ENCODE measurements at regions not wholly inside any gene's neighbourhood (a gene's known extent, or its start where the extent isn't known, plus 50 kb on each side); places are given as distances from the start of the nearest gene placed in this dataset.

DNA sequence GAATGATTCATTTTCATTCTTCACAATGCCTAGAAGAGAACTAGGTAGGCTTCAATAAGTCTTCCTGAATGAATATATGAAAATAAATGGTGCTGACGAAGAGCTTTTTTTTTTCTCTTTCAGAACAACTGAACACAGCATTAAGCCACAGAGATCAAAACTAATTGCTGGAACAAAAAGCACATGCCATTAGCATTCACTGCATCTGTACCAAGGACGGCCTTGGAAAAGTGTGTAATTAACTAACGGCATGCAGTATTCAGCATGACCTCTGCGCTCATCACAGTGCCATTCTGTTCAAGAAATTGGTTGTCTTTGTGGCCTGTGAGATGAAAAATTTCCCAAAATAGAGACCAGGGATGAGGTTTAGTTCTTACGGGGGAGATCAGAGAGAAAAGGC lies 99.3 kb downstream of the NUDT12 start:
- no TSS peak for BruUV-seq (replicated peaks)
- Histone ChIP-seq H2AK9ac (replicated peaks; ENCODE audit: low read depth, low read length, poor library complexity) (no peak overlapping the region), H4K91ac (ENCODE audit: insufficient read depth, low read depth, low read length) (no peak overlapping the region), H2AK5ac (ENCODE audit: low read depth, low read length) (no peak overlapping the region), H4K8ac (ENCODE audit: low read depth in 2 of 2, low read length in 2 of 2) (no peak overlapping the region), H3K4me3 (ENCODE audit: insufficient read depth, low read depth, low read length) (no peak overlapping the region), H3K14ac (replicated peaks; ENCODE audit: low read depth, low read length) (no peak overlapping the region), H3K18ac (ENCODE audit: low read depth, low read length) (no peak overlapping the region), H3K56ac (ENCODE audit: extremely low read depth, insufficient read depth, low read length) (no peak overlapping the region), H3K23ac (ENCODE audit: low read depth, low read length) (no peak overlapping the region), H3K27me3 (ENCODE audit: control insufficient read depth, insufficient read depth, low read length) (no peaks in the 10 kb centered on the region), H3K4me2 (ENCODE audit: low read depth, low read length) (no peak overlapping the region), H4K5ac (ENCODE audit: low read depth, low read length) (no peak overlapping the region), H2AFZ (replicated peaks; ENCODE audit: low read length, poor library complexity) (no peak overlapping the region), H3K4ac (ENCODE audit: low read depth, low read length) (no peak overlapping the region), H3K9me1 (ENCODE audit: insufficient read depth, low read length) (peaks cover 8% of the 10 kb centered on the region; the same call in 1 of the 2 replicates), H2BK20ac (ENCODE audit: low read depth, low read length) (no peak overlapping the region), H3K79me1 (ENCODE audit: low read depth in 1 of 2, low read length in 2 of 2) (no peaks in the 10 kb centered on the region), H2BK5ac (ENCODE audit: low read depth, low read length, poor library complexity, severe bottlenecking) (no peak overlapping the region), H3K9me3 (ENCODE audit: control insufficient read depth, insufficient read depth, low read length) (no peaks in the 10 kb centered on the region), H4K20me1 (ENCODE audit: insufficient read depth, low read length) (no peaks in the 10 kb centered on the region), H3K27ac (ENCODE audit: insufficient read depth, low read length) (no peak overlapping the region), H3K9ac (ENCODE audit: low read depth, low read length) (no peak overlapping the region), H2BK120ac (ENCODE audit: low read depth, low read length) (no peak overlapping the region), H3K36me3 (ENCODE audit: control insufficient read depth, insufficient read depth, low read length) (no peaks in the 10 kb centered on the region), H3K4me1 (ENCODE audit: control insufficient read depth, insufficient read depth, low read length) (no peaks in the 10 kb centered on the region; the same call in 1 of the 2 replicates), H2BK15ac (ENCODE audit: low read depth, low read length) (no peak overlapping the region)
- DNase-seq (no peak), ATAC-seq (ENCODE audit: low read depth) (no peak)
- in situ Hi-C loops (cut with MboI; ENCODE audit: low sequenced_read_pairs) = no loop called here
- ChIA-PET CTCF (no interaction called here), POLR2A (ENCODE audit: unreplicated experiment) (interaction anchor here (0.6 kb wide), 1 partner anchor 157 kb away, joined by 3 read pairs; no protein-coding TSS in a partner anchor)
- dilution Hi-C loops (cut with HindIII; ENCODE audit: low sequenced_read_pairs, unreplicated experiment) = no loop called here
- intact Hi-C loops (cut with micrococcal nuclease) = no loop called here
- WGBS, 2 experiments (ENCODE audit: extremely low coverage in 2 of 2, insufficient read length in 1 of 2) = no CpG with 5 or more reads among the region's 5 CpGs
- no peak for TF ChIP-seq RCOR1 (IDR thresholded peaks at IDR 0.05; ENCODE audit: insufficient replicate concordance, low read length)
- no peak for TF ChIP-seq MAFK (IDR thresholded peaks at IDR 0.05; ENCODE audit: low read depth, low read length)
- no peak for TF ChIP-seq NFE2L2 (IDR thresholded peaks at IDR 0.05; ENCODE audit: low read depth, low read length)
- TF ChIP-seq, protein P1, sequence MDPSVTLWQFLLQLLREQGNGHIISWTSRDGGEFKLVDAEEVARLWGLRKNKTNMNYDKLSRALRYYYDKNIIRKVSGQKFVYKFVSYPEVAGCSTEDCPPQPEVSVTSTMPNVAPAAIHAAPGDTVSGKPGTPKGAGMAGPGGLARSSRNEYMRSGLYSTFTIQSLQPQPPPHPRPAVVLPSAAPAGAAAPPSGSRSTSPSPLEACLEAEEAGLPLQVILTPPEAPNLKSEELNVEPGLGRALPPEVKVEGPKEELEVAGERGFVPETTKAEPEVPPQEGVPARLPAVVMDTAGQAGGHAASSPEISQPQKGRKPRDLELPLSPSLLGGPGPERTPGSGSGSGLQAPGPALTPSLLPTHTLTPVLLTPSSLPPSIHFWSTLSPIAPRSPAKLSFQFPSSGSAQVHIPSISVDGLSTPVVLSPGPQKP (IDR thresholded peaks at IDR 0.05; ENCODE audit: borderline replicate concordance, low read depth, low read length) = no peak
- TF ChIP-seq CEBPB (IDR thresholded peaks at IDR 0.05; ENCODE audit: low read depth, low read length) = no peak
- TF ChIP-seq MAZ (IDR thresholded peaks at IDR 0.05; ENCODE audit: borderline replicate concordance, low read depth, low read length) = no peak
- TF ChIP-seq, protein P2, sequence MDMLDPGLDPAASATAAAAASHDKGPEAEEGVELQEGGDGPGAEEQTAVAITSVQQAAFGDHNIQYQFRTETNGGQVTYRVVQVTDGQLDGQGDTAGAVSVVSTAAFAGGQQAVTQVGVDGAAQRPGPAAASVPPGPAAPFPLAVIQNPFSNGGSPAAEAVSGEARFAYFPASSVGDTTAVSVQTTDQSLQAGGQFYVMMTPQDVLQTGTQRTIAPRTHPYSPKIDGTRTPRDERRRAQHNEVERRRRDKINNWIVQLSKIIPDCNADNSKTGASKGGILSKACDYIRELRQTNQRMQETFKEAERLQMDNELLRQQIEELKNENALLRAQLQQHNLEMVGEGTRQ (IDR thresholded peaks at IDR 0.05; ENCODE audit: low read depth, low read length) = no peak
- no peak for TF ChIP-seq CHD1 (IDR thresholded peaks at IDR 0.05; ENCODE audit: low read depth, low read length)
- no peak for TF ChIP-seq FOS (IDR thresholded peaks at IDR 0.05; ENCODE audit: low read depth, low read length)
- TF ChIP-seq BHLHE40 (IDR thresholded peaks at IDR 0.05; ENCODE audit: low read depth, low read length) = no peak
- no peak for TF ChIP-seq POLR2A (IDR thresholded peaks at IDR 0.05; ENCODE audit: low read depth, low read length)
- TF ChIP-seq RAD21 (IDR thresholded peaks at IDR 0.05; ENCODE audit: low read length) = no peak
- no peak for TF ChIP-seq RFX5 (IDR thresholded peaks at IDR 0.05; ENCODE audit: low read depth, low read length)
- no peak for TF ChIP-seq SMC3 (IDR thresholded peaks at IDR 0.05; ENCODE audit: low read depth, low read length)
- no peak for TF ChIP-seq MXI1 (IDR thresholded peaks at IDR 0.05; ENCODE audit: borderline replicate concordance, low read depth, low read length)
- TF ChIP-seq, protein P3, sequence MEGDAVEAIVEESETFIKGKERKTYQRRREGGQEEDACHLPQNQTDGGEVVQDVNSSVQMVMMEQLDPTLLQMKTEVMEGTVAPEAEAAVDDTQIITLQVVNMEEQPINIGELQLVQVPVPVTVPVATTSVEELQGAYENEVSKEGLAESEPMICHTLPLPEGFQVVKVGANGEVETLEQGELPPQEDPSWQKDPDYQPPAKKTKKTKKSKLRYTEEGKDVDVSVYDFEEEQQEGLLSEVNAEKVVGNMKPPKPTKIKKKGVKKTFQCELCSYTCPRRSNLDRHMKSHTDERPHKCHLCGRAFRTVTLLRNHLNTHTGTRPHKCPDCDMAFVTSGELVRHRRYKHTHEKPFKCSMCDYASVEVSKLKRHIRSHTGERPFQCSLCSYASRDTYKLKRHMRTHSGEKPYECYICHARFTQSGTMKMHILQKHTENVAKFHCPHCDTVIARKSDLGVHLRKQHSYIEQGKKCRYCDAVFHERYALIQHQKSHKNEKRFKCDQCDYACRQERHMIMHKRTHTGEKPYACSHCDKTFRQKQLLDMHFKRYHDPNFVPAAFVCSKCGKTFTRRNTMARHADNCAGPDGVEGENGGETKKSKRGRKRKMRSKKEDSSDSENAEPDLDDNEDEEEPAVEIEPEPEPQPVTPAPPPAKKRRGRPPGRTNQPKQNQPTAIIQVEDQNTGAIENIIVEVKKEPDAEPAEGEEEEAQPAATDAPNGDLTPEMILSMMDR (conservative IDR thresholded peaks at IDR 0.05; ENCODE audit: low read depth, low read length) = no peak
